Spleen (tissue), 11 donors: ENCODE measurements at regions not wholly inside any gene's neighbourhood (a gene's known extent, or its start where the extent isn't known, plus 50 kb on each side); places are given as distances from the start of the nearest gene placed in this dataset.

Experiments
- DNase-seq: peaks from one replicate; pipeline ENCODE4 v3.0.0-alpha.2; 2020
- H3K27ac ChIP-seq, 8 donors: fragments of 200-600 bp; sonication (generic) in 7 of 8; 1 replicate in 4 of 8; 2 replicates in 4 of 8; pipeline versions ENCODE4 v1.5.0 to v1.8.0; 2016 to 2021; ENCODE audit warnings: inconsistent platforms in 4 of 8, mild to moderate bottlenecking in 4 of 8, moderate library complexity in 1 of 8
- H3K27me3 ChIP-seq, 7 donors: fragments of 200-600 bp; sonication (generic) in 6 of 7; replicated peaks in 1 of 7; 1 replicate in 4 of 7; 2 replicates in 3 of 7; pipeline versions ENCODE4 v1.5.0 to v1.8.0; 2016 to 2021; ENCODE audit warnings: inconsistent platforms in 3 of 7, mild to moderate bottlenecking in 1 of 7
- H3K36me3 ChIP-seq, 6 donors: fragments of 200-600 bp; sonication (generic) in 5 of 6; 1 replicate in 4 of 6; 2 replicates in 2 of 6; pipeline versions ENCODE4 v1.5.0 to v1.8.0; 2016 to 2021; ENCODE audit warnings: inconsistent platforms in 2 of 6
- H3K4me1 ChIP-seq, 6 donors: fragments of 200-600 bp; sonication (generic) in 5 of 6; 1 replicate in 3 of 6; 2 replicates in 3 of 6; pipeline versions ENCODE4 v1.5.0 to v1.8.0; 2016 to 2021; ENCODE audit warnings: inconsistent platforms in 3 of 6
- H3K4me3 ChIP-seq, 8 donors: fragments of 200-600 bp; sonication (generic) in 7 of 8; 1 replicate in 4 of 8; 2 replicates in 4 of 8; pipeline versions ENCODE4 v1.5.0 to v1.8.0; 2016 to 2021; ENCODE audit warnings: inconsistent platforms in 4 of 8, mild to moderate bottlenecking in 4 of 8, moderate library complexity in 2 of 8
- H3K9me3 ChIP-seq, 8 donors: fragments of 200-600 bp; sonication (generic) in 7 of 8; 1 replicate in 4 of 8; 2 replicates in 4 of 8; pipeline versions ENCODE4 v1.5.0 to v1.8.0; 2016 to 2021; ENCODE audit warnings: inconsistent platforms in 4 of 8
- POLR2A ChIP-seq, 3 donors: fragments of 450-650 bp; IDR thresholded peaks; one replicate each; pipeline ENCODE4 v1.5.1; 2017; ENCODE audit warnings: antibody characterized with exemption in 3 of 3, mild to moderate bottlenecking in 1 of 3
- POLR2AphosphoS5 ChIP-seq, 3 donors: sonication (generic); formaldehyde crosslinking; IDR thresholded peaks; one replicate each; pipeline ENCODE4 v1.5.1; 2017; ENCODE audit warnings: antibody characterized with exemption in 3 of 3
- WGBS, 5 donors: extraction: QIAGEN DNeasy Blood & Tissue Kit in 3 of 5; methylation state at CpG; one replicate each; pipeline versions ENCODE4 v1.1.5 to v1.1.7; 2013 to 2018; 5-methylcytosine and 5-hydroxymethylcytosine counted together
- intact Hi-C: fragments of 100-400 bp; cut with DNase I; formaldehyde crosslinking; loops from one replicate; pipeline ENCODE4 v1.15.0; 2023; ENCODE audit warnings: low total_unique reads
- TF ChIP-seq, protein P1 (sequence below), 11 experiments: fragments of 200-600 bp in 7 of 11; fragments of 450-650 bp in 4 of 11; sonication (generic) in 4 of 11; IDR thresholded peaks in 8 of 11; conservative IDR thresholded peaks in 3 of 11; 1 replicate in 7 of 11; 2 replicates in 4 of 11; pipeline versions ENCODE4 v1.4.0 to v1.8.0; 2016 to 2021; ENCODE audit warnings: antibody characterized with exemption in 11 of 11, inconsistent platforms in 4 of 11, mild to moderate bottlenecking in 1 of 11
- donor health status: healthy with polysubstance abuse.
- donor health status: DM: no; HTN: no; CAD: no; lungs with moderate emphysema.
- donor health status: DM: no; HTN: no; CAD: no.
- donor health status: Bipolar disorder and iron deficiency.
- donor health status: healthy.
- donor health status: DM: no; HTN: no; CAD: no.
- donor health status: DM: yes; HTN: yes; CAD: no.

DNA sequence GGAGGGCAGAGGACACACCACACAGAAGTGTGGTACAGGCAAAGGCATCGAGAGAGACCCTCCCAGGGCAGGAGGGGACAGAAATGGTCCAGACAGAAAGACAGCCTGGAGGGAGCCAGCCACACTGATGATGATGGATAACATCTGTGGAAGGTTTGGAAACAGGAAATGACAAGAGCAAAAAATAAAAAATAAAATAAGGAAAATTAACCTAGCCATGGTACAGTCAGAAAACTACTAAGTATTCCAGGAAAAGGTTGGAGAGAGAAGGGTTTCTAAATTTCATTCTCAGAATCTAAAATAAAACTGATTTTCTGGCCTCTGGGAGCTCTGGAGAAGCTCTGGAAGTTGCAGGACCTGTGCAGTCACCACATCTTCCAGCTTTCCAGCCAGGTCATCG, 115.2 kb upstream of the VSTM2B start:
- 56 to 76% (median 68%) methylated on average over 2 of the region's 2 CpGs for WGBS, 5 donors
- Histone ChIP-seq H3K9me3 (no peaks in the 10 kb centered on the region), H3K36me3 (no peaks in the 10 kb centered on the region), H3K27me3 (peaks cover 0 to 20% (median 0%) of the 10 kb centered on the region in 7 donors), H3K27ac (no peak overlapping the region), H3K4me1 (no peaks in the 10 kb centered on the region), H3K4me3 (no peak overlapping the region)
- no peak for DNase-seq
- TF ChIP-seq, protein P1, sequence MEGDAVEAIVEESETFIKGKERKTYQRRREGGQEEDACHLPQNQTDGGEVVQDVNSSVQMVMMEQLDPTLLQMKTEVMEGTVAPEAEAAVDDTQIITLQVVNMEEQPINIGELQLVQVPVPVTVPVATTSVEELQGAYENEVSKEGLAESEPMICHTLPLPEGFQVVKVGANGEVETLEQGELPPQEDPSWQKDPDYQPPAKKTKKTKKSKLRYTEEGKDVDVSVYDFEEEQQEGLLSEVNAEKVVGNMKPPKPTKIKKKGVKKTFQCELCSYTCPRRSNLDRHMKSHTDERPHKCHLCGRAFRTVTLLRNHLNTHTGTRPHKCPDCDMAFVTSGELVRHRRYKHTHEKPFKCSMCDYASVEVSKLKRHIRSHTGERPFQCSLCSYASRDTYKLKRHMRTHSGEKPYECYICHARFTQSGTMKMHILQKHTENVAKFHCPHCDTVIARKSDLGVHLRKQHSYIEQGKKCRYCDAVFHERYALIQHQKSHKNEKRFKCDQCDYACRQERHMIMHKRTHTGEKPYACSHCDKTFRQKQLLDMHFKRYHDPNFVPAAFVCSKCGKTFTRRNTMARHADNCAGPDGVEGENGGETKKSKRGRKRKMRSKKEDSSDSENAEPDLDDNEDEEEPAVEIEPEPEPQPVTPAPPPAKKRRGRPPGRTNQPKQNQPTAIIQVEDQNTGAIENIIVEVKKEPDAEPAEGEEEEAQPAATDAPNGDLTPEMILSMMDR (IDR thresholded peaks at IDR 0.05 in 8 of 11, conservative IDR thresholded peaks at IDR 0.05 in 3 of 11), result no peak
- TF ChIP-seq POLR2AphosphoS5 (IDR thresholded peaks at IDR 0.05) (no peak), POLR2A (IDR thresholded peaks at IDR 0.05) (no peak)
- intact Hi-C loops, result no loop called here

DNA sequence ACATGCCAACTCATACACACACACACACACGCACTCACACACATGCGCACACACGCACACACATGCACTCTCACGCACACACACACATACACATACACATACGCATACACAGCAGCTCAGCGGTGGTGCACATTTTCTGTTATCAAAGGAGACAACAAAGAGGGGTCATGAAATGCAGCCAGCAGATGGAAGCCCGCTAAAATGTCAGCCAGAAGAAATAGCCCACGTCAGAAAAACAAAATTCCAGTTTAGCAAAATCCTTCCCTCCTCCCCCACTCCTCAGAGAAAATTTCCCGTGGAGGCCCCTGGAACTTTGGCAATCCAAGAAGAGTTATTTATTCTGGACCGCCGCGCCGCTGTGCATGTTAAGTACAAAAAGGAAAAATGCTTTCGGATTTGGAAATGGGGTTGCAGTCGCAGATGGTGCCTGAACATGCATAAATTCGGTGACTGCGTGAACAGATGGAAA, 114.6 kb upstream of the VSTM2B start:
- no peaks in the 10 kb centered on the region for H3K4me1 ChIP-seq
- no peaks in the 10 kb centered on the region for H3K9me3 ChIP-seq
- H3K27me3 ChIP-seq, result peaks cover 0 to 23% (median 0%) of the 10 kb centered on the region in 7 donors
- DNase-seq, result no peak
- intact Hi-C loops, result no loop called here
- WGBS, 5 donors, result 78 to 87% (median 81%) methylated on average over 17 of the region's 17 CpGs
- TF ChIP-seq POLR2A (IDR thresholded peaks at IDR 0.05), result no peak
- TF ChIP-seq, protein P1 (IDR thresholded peaks at IDR 0.05 in 8 of 11, conservative IDR thresholded peaks at IDR 0.05 in 3 of 11), result no peak
- no peak for TF ChIP-seq POLR2AphosphoS5 (IDR thresholded peaks at IDR 0.05)
- no peak overlapping the region for H3K27ac ChIP-seq
- no peak overlapping the region for H3K4me3 ChIP-seq
- H3K36me3 ChIP-seq, result no peaks in the 10 kb centered on the region

DNA sequence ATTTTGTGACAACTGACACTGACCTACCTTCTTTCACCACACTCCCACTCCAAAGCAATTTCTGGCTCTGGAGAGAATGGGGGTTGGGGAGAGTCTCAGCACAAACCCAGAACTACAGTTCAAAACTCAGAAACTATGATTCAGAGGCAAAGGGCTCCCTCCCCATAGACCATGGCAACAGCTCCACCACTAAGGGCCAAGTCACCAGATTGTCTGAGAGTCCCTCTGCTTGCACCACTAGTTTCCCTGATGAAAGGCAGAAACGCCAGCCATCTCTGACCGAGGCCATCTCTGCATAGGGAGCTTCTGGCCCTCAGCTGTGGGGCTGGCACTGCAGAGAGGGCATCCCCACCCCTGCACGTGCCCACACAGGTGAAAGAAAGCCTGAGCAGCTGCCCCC, 112.4 kb upstream of the VSTM2B start:
- 48 to 80% (median 72%) methylated on average over 1 to 3 of the region's 3 CpGs for WGBS, 5 donors
- Histone ChIP-seq H3K27me3 (peaks cover 0 to 16% (median 0%) of the 10 kb centered on the region in 7 donors), H3K4me1 (no peaks in the 10 kb centered on the region), H3K4me3 (no peak overlapping the region), H3K9me3 (no peaks in the 10 kb centered on the region), H3K27ac (no peak overlapping the region), H3K36me3 (no peaks in the 10 kb centered on the region)
- DNase-seq, result no peak
- TF ChIP-seq POLR2A (IDR thresholded peaks at IDR 0.05), result no peak
- TF ChIP-seq, protein P1 (IDR thresholded peaks at IDR 0.05 in 8 of 11, conservative IDR thresholded peaks at IDR 0.05 in 3 of 11), result no peak
- TF ChIP-seq POLR2AphosphoS5 (IDR thresholded peaks at IDR 0.05), result no peak
- intact Hi-C loops, result no loop called here

DNA sequence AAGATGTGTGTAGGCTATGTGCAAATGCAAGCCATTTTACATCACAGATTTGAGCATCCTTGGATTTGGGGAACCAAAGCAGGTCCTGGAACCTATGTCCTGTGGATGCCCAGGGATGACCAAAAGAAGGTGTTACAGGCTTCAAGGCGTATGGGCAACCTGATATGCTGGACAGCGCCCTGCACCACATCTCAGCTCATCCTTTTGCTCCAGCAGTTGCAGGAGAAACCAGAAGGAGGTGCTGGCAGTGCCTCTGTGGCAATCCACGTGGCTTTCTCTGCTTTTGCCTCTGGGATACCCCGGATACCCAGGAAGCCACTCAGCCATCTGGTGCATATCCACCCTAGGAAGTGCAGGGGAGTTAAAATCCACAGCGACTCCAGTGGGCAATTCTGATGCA, 110.3 kb upstream of the VSTM2B start:
- Histone ChIP-seq H3K4me1 (no peaks in the 10 kb centered on the region), H3K27ac (no peak overlapping the region), H3K4me3 (no peak overlapping the region), H3K9me3 (no peaks in the 10 kb centered on the region), H3K27me3 (peaks cover 0 to 6% (median 0%) of the 10 kb centered on the region in 7 donors), H3K36me3 (no peaks in the 10 kb centered on the region)
- 35 to 47% (median 40%) methylated on average over 4 to 5 of the region's 5 CpGs for WGBS, 5 donors
- intact Hi-C loops, result no loop called here
- no peak for TF ChIP-seq POLR2AphosphoS5 (IDR thresholded peaks at IDR 0.05)
- no peak for TF ChIP-seq POLR2A (IDR thresholded peaks at IDR 0.05)
- TF ChIP-seq, protein P1 (IDR thresholded peaks at IDR 0.05 in 8 of 11, conservative IDR thresholded peaks at IDR 0.05 in 3 of 11), result no peak
- no peak for DNase-seq
